Upper lobe of left lung (tissue), 6 donors: ENCODE measurements at regions not wholly inside any gene's neighbourhood (a gene's known extent, or its start where the extent isn't known, plus 50 kb on each side); places are given as distances from the start of the nearest gene placed in this dataset.
A peak's percentile ranks its signal among the peaks of the same experiment; 100 is the strongest.

Experiments
- ATAC-seq, 2 donors: fragments of 200-7000 bp; cut with Tn5 transposase; one replicate each; pipeline ENCODE4 v1.9.1; 2022; ENCODE audit warnings: mild to moderate bottlenecking in 2 of 2, moderate library complexity in 2 of 2; ENCODE audit not compliant: low FRiP score in 2 of 2
- DNase-seq, 2 donors: peaks; one replicate each; pipeline ENCODE4 v3.0.0-alpha.2; 2019 to 2020
- H3K27ac ChIP-seq, 4 donors: fragments of 200-600 bp; sonication (generic); one replicate each; pipeline ENCODE4 v1.5.1; 2016 to 2019
- H3K27me3 ChIP-seq, 4 donors: fragments of 200-600 bp; sonication (generic); one replicate each; pipeline ENCODE4 v1.5.1; 2017 to 2019
- H3K36me3 ChIP-seq, 4 donors: fragments of 200-600 bp; sonication (generic); one replicate each; pipeline ENCODE4 v1.5.1; 2016 to 2019
- H3K4me1 ChIP-seq, 4 donors: fragments of 200-600 bp; sonication (generic); one replicate each; pipeline ENCODE4 v1.5.1; 2018 to 2019
- H3K4me3 ChIP-seq, 4 donors: fragments of 200-600 bp; sonication (generic); one replicate each; pipeline ENCODE4 v1.5.1; 2017 to 2019; ENCODE audit warnings: mild to moderate bottlenecking in 2 of 4, moderate library complexity in 1 of 4
- H3K9me3 ChIP-seq, 4 donors: fragments of 200-600 bp; sonication (generic); one replicate each; pipeline ENCODE4 v1.5.1; 2018 to 2019
- EP300 ChIP-seq, 4 donors: sonication (generic); formaldehyde crosslinking; IDR thresholded peaks; one replicate each; pipeline ENCODE4 v1.5.1; 2017; ENCODE audit warnings: antibody characterized with exemption in 4 of 4, control low read depth in 2 of 4
- POLR2A ChIP-seq, 4 donors: fragments of 450-650 bp; IDR thresholded peaks; one replicate each; pipeline ENCODE4 v1.5.1; 2016 to 2017; ENCODE audit warnings: antibody characterized with exemption in 4 of 4, mild to moderate bottlenecking in 2 of 4
- POLR2AphosphoS5 ChIP-seq, 2 donors: sonication (generic); formaldehyde crosslinking; IDR thresholded peaks; one replicate each; pipeline ENCODE4 v1.5.1; 2017; ENCODE audit warnings: antibody characterized with exemption in 2 of 2
- WGBS, 2 donors: methylation state at CpG; one replicate each; pipeline ENCODE4 v1.1.5; 2017 to 2018; 5-methylcytosine and 5-hydroxymethylcytosine counted together
- TF ChIP-seq, protein P1 (sequence below), 6 experiments: fragments of 450-650 bp in 4 of 6; fragments of 200-600 bp in 2 of 6; sonication (generic) in 2 of 6; IDR thresholded peaks; one replicate each; pipeline ENCODE4 v1.5.1; 2016 to 2019; ENCODE audit warnings: antibody characterized with exemption in 6 of 6
- donor health status: DM: no; HTN: no; CAD: no; lungs with moderate emphysema.
- donor health status: DM: no; HTN: yes; CAD: no; lungs with severe emphysema.

DNA sequence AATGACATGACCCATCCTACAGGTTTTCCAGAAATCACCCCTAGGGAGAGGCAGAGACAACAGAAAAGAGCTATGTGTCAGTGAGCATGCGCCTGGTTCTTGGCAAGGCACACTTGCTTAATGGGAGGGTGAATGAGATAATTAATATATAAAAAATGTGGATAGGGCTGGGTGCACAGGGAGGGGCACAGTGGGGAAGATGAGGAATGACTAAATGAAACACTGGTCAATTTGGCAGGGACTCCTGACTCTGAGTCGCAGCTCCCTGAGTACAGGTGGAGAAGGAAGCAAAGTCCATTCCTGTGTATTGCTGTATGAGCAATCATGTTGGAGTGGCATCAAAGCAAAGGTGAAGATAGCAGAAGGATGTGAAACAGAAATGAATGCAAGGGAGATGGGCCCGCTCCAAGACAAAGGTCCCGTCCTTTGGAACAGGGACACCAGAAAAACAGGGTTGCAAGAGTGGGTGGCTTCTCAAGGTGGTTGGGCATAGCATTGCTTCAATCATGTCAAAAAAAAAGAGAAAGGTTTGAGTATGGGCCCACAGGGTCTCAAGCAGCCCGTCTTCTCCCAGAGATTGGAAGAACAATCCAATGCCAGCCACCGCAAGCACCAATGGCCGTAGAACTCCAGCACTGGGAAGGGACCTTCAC lies 278.4 kb upstream of the AGTR2 start:
- DNase-seq, result no peak
- no peaks in the 10 kb centered on the region for H3K27me3 ChIP-seq
- peak overlapping the region in 1 of 4 donors; percentile 27 for H3K27ac ChIP-seq
- no peak for ATAC-seq
- WGBS, 2 donors, result 71 to 98% methylated on average over 5 to 7 of the region's 7 CpGs
- H3K4me1 ChIP-seq, result peaks cover 0 to 3% (median 2%) of the 10 kb centered on the region in 4 donors
- TF ChIP-seq EP300 (IDR thresholded peaks at IDR 0.05) (no peak), POLR2AphosphoS5 (IDR thresholded peaks at IDR 0.05) (no peak), POLR2A (IDR thresholded peaks at IDR 0.05) (no peak)
- TF ChIP-seq, protein P1, sequence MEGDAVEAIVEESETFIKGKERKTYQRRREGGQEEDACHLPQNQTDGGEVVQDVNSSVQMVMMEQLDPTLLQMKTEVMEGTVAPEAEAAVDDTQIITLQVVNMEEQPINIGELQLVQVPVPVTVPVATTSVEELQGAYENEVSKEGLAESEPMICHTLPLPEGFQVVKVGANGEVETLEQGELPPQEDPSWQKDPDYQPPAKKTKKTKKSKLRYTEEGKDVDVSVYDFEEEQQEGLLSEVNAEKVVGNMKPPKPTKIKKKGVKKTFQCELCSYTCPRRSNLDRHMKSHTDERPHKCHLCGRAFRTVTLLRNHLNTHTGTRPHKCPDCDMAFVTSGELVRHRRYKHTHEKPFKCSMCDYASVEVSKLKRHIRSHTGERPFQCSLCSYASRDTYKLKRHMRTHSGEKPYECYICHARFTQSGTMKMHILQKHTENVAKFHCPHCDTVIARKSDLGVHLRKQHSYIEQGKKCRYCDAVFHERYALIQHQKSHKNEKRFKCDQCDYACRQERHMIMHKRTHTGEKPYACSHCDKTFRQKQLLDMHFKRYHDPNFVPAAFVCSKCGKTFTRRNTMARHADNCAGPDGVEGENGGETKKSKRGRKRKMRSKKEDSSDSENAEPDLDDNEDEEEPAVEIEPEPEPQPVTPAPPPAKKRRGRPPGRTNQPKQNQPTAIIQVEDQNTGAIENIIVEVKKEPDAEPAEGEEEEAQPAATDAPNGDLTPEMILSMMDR (IDR thresholded peaks at IDR 0.05), result no peak
- H3K9me3 ChIP-seq, result peaks cover 0 to 24% (median 0%) of the 10 kb centered on the region in 4 donors
- no peak overlapping the region for H3K4me3 ChIP-seq
- no peaks in the 10 kb centered on the region for H3K36me3 ChIP-seq

DNA sequence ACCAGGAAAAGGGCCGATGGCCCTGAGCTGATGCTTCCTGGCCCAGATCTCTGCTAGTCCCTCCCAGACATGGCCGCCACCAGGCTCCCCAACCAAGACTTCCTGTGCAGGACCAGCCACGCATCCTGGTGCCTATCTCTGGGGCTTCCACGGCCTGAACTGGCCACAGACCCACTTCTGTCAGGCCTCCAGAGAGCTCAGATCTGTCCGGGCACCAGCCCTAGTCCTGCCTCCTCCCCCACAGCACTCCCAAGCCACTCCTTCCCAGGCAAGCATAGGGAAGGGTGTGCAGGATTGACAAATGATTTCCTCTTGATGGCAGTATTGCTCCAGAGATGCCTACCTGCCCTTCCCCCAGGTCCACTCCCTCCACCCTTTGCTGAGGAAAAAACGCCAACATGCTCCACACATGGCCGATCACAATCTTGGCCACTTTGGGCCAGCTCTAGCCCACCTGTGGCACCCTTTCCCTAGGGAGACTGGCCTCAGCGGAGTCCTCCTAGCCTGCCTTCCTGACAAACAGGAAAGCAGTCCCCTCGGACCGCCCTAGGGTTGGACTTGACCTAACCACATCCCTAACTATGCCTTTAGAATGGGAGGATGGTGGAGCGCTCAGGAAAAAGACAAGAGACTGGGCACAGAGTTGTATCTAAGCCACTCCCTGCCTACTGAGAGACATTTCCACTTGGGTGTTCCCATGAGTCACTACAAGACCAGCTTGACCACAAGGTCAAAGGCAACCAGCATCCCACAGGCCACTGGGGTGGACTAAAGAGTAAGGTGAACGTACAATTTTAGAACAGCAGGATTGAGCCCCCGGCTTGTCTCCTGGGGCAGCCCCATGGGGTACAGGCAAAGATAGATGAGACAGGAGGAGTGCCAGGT lies 277.5 kb upstream of the AGTR2 start:
- Histone ChIP-seq H3K36me3 (no peaks in the 10 kb centered on the region), H3K9me3 (peaks cover 0 to 24% (median 0%) of the 10 kb centered on the region in 4 donors), H3K27me3 (no peaks in the 10 kb centered on the region), H3K4me3 (peak overlapping the region in 2 of 4 donors; percentile 7 to 17), H3K27ac (peak overlapping the region in 1 of 4 donors; percentile 27), H3K4me1 (peaks cover 0 to 3% (median 2%) of the 10 kb centered on the region in 4 donors)
- peak in 1 of 2 donors; percentile 75 for TF ChIP-seq POLR2AphosphoS5 (IDR thresholded peaks at IDR 0.05)
- TF ChIP-seq, protein P1 (IDR thresholded peaks at IDR 0.05), result peak in 5 of 6 experiments; percentile 13 to 80 (median 37)
- TF ChIP-seq EP300 (IDR thresholded peaks at IDR 0.05), result no peak
- 56 to 70% methylated on average over 2 to 13 of the region's 13 CpGs for WGBS, 2 donors
- DNase-seq (peak in 1 of 2 donors; percentile 44), ATAC-seq (peak in 1 of 2 donors; percentile 87)

DNA sequence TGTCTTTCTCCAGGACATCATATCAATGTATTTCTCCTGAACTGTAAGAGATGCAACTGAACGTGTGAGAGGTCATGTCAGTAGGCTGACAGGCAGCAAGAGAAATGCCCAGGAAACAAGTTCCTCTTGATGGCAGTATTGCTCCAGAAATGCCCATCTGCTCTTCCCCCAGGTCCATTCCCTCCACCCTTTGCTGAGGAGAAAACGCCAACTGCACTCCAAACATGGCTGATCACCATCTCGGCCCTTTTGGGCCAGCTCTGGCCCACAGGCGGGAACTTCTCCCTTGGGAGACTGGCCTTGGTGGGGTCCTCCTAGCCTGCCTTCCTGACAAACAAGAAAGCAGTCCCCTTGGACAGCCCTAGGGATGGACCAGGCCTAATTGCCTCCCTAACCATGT lies 276.5 kb upstream of the AGTR2 start:
- H3K4me3 ChIP-seq, result no peak overlapping the region
- no peak for DNase-seq

DNA sequence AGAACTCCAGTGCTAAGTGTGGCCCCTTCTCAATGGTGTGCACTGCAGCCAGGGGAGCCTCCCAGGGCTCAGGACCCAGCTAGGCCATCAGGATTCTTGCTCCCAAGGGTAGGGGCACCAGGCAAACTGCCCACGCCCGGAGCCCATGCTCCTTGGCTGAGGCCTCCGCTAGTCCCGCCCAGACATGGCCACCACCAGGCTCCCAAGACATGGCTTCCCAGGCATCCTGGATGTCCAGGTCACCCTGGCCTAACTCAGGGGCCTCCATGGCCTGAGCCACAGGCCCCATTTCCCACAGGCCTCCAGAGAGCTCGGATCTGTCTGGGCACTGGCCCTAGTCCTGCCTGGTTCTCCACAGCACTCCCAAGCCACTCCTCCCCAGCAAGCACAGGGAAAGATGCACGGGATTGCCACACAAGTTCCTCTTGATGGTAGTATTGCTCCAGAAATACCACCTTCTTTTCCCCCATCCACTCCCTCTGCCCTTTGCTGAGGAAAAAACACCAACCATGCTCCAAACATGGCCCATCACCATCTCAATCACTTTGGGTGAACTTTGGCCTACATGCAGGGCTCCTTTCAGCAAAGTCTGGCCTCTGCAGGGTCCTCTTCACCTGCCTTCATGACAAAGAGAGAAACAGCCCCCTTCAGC lies 274.7 kb upstream of the AGTR2 start:
- Histone ChIP-seq H3K9me3 (peaks cover 0 to 7% (median 0%) of the 10 kb centered on the region in 4 donors), H3K4me1 (peaks cover 0 to 3% (median 2%) of the 10 kb centered on the region in 4 donors), H3K4me3 (no peak overlapping the region), H3K36me3 (no peaks in the 10 kb centered on the region), H3K27ac (no peak overlapping the region), H3K27me3 (no peaks in the 10 kb centered on the region)
- DNase-seq (no peak), ATAC-seq (no peak)
- 69% methylated on average over 5 of the region's 6 CpGs; no CpG with 5 or more reads in 1 of the 2 donors for WGBS, 2 donors
- TF ChIP-seq POLR2A (IDR thresholded peaks at IDR 0.05) (no peak), POLR2AphosphoS5 (IDR thresholded peaks at IDR 0.05) (no peak), EP300 (IDR thresholded peaks at IDR 0.05) (no peak)
- TF ChIP-seq, protein P1 (IDR thresholded peaks at IDR 0.05), result no peak

More for the DNA sequence above, 276.5 kb upstream of the AGTR2 start:
- ATAC-seq, result no peak
- TF ChIP-seq, protein P1 (IDR thresholded peaks at IDR 0.05), result peak in 3 of 6 experiments; percentile 15 to 34 (median 25)
- TF ChIP-seq POLR2A (IDR thresholded peaks at IDR 0.05) (no peak), EP300 (IDR thresholded peaks at IDR 0.05) (no peak), POLR2AphosphoS5 (IDR thresholded peaks at IDR 0.05) (no peak)
- 43 to 63% methylated on average over 1 to 4 of the region's 4 CpGs for WGBS, 2 donors
- Histone ChIP-seq H3K9me3 (peaks cover 0 to 22% (median 0%) of the 10 kb centered on the region in 4 donors), H3K27ac (no peak overlapping the region), H3K4me1 (peaks cover 0 to 3% (median 2%) of the 10 kb centered on the region in 4 donors), H3K36me3 (no peaks in the 10 kb centered on the region), H3K27me3 (no peaks in the 10 kb centered on the region)
